IPS-15b (cell line): ENCODE measurements at regions not wholly inside any gene's neighbourhood (a gene's known extent, or its start where the extent isn't known, plus 50 kb on each side); places are given as distances from the start of the nearest gene placed in this dataset.

Experiments used
- H3K27me3 ChIP-seq: one replicate; pipeline ENCODE4 v1.6.1; 2013; ENCODE audit warnings: low read length; ENCODE audit not compliant: control insufficient read depth, insufficient read depth
- H3K36me3 ChIP-seq: one replicate; pipeline ENCODE4 v1.6.1; 2013; ENCODE audit warnings: low read length; ENCODE audit not compliant: control insufficient read depth, insufficient read depth
- H3K4me1 ChIP-seq: one replicate; pipeline ENCODE4 v1.6.1; 2013; ENCODE audit warnings: mild to moderate bottlenecking, low read length; ENCODE audit not compliant: control insufficient read depth, insufficient read depth
- H3K4me3 ChIP-seq: one replicate; pipeline ENCODE4 v1.5.1; 2013; ENCODE audit warnings: low read depth, low read length
- H3K9ac ChIP-seq: one replicate; pipeline ENCODE4 v1.6.1; 2013; ENCODE audit warnings: low read depth, mild to moderate bottlenecking, low read length
- H3K9me3 ChIP-seq: one replicate; pipeline ENCODE4 v1.6.1; 2013; ENCODE audit warnings: mild to moderate bottlenecking, low read length; ENCODE audit not compliant: control insufficient read depth, insufficient read depth

DNA sequence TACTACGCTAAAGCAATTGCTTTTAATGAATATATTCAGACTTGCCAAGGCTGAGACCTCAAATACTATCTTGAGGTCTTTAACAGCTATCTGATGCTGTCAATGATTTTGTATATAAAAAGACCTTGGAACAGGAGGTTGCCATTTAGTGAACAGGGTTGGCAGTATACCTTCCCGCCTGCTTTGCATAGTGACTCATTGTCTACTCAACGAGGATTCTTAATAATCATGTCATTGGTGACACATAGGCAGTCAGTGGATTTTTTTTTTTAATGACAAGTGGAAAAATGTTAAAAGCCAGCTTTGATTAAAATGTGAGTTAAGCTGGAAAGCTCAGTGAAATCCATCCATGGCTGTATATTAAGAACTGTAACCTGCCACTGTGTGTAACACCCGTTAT, 164.0 kb downstream of the ASMT start:
- Histone ChIP-seq H3K4me3 (no peak overlapping the region), H3K36me3 (no peaks in the 10 kb centered on the region), H3K9ac (no peak overlapping the region), H3K9me3 (no peaks in the 10 kb centered on the region), H3K27me3 (no peaks in the 10 kb centered on the region), H3K4me1 (no peaks in the 10 kb centered on the region)

DNA sequence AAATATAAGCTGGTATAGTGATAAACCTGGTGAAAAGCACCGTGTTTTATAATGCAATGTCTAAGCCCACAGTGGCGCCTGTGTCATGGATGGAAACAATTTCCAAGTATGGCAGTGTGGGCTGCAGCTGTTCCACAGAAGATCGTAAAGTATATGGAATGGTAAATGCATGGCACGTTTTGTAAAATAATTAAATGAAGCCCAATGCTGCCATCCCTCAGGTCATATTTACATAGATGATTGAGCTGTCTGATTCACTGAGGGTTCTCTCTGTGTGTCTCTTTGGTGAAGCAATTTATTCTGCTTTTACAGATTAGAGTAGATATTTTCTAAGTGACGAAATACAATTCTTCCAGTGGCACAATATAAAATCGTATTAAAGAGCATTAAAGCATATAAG, 164.8 kb downstream of the ASMT start:
- H3K9ac ChIP-seq, result no peak overlapping the region
- no peak overlapping the region for H3K4me3 ChIP-seq
- no peaks in the 10 kb centered on the region for H3K27me3 ChIP-seq
- no peaks in the 10 kb centered on the region for H3K4me1 ChIP-seq
- no peaks in the 10 kb centered on the region for H3K9me3 ChIP-seq
- H3K36me3 ChIP-seq, result no peaks in the 10 kb centered on the region

DNA sequence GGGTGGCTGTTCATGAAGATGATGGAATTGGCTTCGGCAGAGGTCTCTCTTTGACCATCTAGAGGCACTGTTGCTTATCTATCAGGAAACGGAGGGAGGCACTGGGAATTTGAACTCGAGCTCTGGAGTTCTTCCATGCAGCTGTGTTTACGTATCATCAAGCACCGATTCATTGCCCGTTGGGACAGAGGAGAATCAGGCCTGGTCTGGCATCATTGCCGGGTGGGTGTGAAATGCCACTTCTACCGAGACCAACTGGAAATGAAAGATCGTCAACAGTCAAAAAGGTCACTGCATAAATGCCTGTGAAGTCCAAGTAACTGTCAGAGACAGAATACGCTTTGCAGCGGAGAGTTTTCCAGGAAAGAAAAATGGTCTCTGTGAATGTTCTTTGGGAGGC, 166.9 kb downstream of the ASMT start:
- Histone ChIP-seq H3K9ac (no peak overlapping the region), H3K4me3 (no peak overlapping the region), H3K27me3 (no peaks in the 10 kb centered on the region), H3K36me3 (no peaks in the 10 kb centered on the region), H3K9me3 (no peaks in the 10 kb centered on the region), H3K4me1 (no peaks in the 10 kb centered on the region)

DNA sequence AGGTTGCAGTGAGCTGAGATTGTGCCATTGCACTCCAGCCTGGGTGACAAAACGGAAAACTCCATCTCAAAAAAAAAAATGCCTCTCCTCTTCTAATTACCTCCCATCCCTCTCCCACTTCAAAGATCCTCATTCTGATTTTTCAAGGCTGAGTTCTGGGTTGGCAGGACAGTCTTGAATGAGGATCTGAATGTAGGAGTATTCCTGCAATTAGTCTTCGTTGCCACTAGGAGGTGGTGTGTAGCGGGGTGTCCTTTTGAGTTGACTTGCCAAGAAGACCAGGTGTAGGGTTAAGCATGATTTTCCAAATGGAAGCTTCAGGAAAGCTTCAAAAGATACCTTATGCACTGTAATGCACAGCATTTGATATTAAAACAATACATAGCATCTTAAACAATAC, 169.9 kb downstream of the ASMT start:
- H3K36me3 ChIP-seq, result no peaks in the 10 kb centered on the region
- no peaks in the 10 kb centered on the region for H3K27me3 ChIP-seq
- no peaks in the 10 kb centered on the region for H3K9me3 ChIP-seq
- H3K4me1 ChIP-seq, result no peaks in the 10 kb centered on the region
- no peak overlapping the region for H3K4me3 ChIP-seq
- no peak overlapping the region for H3K9ac ChIP-seq

DNA sequence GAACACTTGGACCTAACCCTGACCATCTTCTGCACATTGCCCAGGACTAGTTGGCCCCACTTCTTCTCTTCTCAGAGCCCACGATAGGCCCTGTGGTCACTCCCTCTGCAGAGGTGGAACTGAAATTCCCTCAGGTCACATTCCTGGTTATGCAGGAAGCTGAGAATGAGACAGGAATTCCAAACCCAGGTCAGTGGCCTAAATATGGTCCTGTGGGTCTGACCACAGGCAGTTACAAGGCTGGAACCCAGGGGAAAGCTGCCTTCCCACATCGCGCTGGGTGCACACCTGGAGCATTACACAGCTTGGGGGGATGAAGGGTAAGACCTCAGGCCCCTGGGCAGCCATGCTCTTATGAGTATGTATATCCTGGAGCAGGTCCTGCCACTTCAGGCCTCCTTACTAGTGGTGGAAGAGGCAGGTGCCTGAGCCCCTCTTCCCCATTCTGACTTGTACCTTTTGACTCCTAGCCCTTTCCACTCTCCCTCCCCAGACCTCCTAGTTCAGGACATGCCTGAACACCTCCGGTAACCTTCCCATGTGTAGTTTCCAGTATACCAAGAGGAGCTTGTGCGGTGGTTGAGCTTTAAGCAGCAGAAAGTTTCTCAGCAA, 173.5 kb downstream of the ASMT start:
- Histone ChIP-seq H3K4me3 (no peak overlapping the region), H3K4me1 (no peaks in the 10 kb centered on the region), H3K9ac (no peak overlapping the region), H3K36me3 (no peaks in the 10 kb centered on the region), H3K9me3 (no peaks in the 10 kb centered on the region), H3K27me3 (no peaks in the 10 kb centered on the region)

DNA sequence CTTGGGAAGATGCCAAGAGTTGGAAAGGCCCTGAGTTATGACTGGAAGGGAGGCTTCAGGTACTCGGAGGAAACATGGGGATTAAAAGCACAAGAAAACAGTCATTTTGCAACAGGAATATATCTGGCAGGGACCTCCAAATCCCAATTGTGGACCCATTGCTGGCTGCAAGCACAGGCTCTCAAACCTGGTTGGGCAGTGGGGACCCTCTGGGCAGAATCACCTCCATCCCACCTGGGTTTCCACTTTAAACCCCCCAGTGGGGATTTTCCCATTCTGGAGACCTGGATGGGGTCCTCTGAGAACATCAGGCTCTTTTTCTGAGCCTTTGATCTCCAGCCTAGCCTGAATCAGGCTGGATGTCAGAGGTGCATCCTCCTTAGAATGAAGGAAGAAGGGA, 177.8 kb downstream of the ASMT start:
- Histone ChIP-seq H3K9me3 (no peaks in the 10 kb centered on the region), H3K36me3 (no peaks in the 10 kb centered on the region), H3K9ac (no peak overlapping the region), H3K4me3 (no peak overlapping the region), H3K27me3 (no peaks in the 10 kb centered on the region), H3K4me1 (no peaks in the 10 kb centered on the region)

DNA sequence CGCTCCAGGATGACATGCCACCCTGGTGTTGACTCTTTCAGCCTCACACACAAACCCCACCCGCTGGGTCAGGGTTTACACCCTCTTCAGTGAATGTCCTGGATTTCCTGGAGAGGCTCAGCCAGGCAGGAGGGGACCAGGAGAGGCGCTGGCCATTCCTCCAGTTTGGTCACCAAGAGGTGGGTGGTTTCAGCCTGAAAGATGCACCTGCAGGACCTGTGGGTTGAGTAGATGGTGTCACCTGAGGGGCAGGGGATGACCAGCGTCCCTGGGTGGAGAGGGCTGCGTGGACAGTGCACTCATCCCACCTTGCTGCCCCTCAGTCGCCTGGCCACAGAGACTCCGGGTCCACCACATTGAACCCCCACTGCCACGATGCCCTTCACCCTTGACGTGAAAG, 179.7 kb downstream of the ASMT start:
- Histone ChIP-seq H3K9me3 (no peaks in the 10 kb centered on the region), H3K4me1 (no peaks in the 10 kb centered on the region), H3K36me3 (no peaks in the 10 kb centered on the region), H3K4me3 (no peak overlapping the region), H3K27me3 (no peaks in the 10 kb centered on the region), H3K9ac (no peak overlapping the region)

DNA sequence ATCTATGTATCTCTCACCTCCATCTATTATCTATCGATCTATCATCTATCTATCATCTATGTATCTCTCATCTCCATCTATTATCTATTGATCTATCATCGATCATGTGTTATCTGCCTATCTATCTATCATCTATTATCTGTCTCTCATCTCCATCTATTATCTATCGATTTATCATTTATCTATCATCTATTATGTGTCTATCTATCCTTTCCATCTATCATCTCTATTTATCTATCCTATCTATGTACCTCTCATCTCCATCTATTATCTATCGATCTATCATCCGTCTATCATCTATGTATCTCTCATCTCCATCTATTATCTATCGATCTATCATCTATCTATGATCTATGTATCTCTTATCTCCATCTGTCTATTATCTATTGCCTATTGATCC, 188.1 kb downstream of the ASMT start:
- Histone ChIP-seq H3K4me1 (peaks cover 4% of the 10 kb centered on the region), H3K36me3 (no peaks in the 10 kb centered on the region), H3K9ac (no peak overlapping the region), H3K4me3 (no peak overlapping the region), H3K27me3 (no peaks in the 10 kb centered on the region), H3K9me3 (no peaks in the 10 kb centered on the region)

DNA sequence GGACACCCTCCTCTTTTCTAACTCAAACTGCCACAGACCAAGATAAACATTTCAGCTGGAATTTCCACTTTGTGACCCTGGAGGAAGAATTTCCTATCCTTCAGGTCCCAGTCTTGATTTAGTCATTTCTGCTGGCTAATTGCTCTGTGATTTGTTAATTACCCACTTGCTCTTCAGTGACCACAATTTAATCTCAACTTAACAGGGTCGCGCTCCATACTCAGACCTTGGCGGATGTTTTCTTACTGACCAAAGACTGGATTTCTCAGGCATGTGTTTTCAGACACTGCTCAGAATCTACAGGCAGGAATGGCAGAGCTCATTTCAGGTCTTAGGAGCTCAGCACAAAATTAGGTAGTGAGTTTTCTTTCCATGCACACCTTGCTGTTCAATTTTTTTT, 188.9 kb downstream of the ASMT start:
- no peaks in the 10 kb centered on the region for H3K27me3 ChIP-seq
- H3K36me3 ChIP-seq, result no peaks in the 10 kb centered on the region
- peaks cover 4% of the 10 kb centered on the region for H3K4me1 ChIP-seq
- H3K9ac ChIP-seq, result no peak overlapping the region
- H3K4me3 ChIP-seq, result no peak overlapping the region
- H3K9me3 ChIP-seq, result no peaks in the 10 kb centered on the region

DNA sequence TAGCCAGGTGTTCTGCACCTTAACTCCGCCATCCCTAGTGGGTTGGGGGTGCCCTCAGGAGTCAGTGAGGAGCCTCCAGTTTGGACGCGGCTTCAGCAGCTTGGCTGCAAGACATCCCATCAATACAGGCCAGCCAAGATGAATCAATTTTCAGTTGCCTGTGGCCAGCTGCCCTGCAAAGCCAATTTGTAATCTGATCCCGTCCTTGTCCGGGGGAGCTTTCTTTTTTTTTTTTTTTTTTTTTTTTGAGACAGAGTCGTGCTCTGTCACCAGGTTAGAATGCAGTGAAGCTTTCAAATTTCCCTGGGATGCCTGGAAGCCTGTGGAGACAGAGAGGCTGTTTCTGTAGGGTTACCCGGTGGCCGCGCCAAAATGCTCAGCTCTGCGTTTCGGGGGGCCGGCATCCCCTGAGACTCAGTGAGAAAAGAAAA, 192.5 kb downstream of the ASMT start:
- Histone ChIP-seq H3K4me3 (peak overlapping the region; percentile 35), H3K9me3 (no peaks in the 10 kb centered on the region), H3K36me3 (no peaks in the 10 kb centered on the region), H3K9ac (no peak overlapping the region), H3K27me3 (no peaks in the 10 kb centered on the region), H3K4me1 (peaks cover 4% of the 10 kb centered on the region)

DNA sequence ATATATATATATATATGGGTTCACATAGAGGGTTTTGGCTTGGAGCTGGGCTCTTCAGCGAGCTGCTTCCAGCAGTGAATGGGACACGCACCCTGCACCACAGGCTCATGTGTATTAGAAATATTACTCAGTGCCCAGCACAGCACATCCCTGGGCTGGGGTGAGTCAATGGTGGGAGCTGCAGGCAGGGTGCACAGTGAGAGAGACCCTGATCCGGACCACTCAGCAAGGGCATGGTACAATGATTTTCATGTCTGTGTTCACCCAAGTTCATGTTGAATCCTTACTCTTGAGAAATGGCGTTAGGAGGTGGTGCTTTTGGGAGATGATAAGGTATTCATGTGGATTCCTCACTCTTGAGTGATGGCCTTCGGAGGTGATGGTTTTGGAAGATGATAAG, 194.7 kb downstream of the ASMT start:
- H3K27me3 ChIP-seq, result no peaks in the 10 kb centered on the region
- H3K4me3 ChIP-seq, result no peak overlapping the region
- H3K4me1 ChIP-seq, result peaks cover 4% of the 10 kb centered on the region
- H3K9me3 ChIP-seq, result no peaks in the 10 kb centered on the region
- H3K9ac ChIP-seq, result no peak overlapping the region
- no peaks in the 10 kb centered on the region for H3K36me3 ChIP-seq

DNA sequence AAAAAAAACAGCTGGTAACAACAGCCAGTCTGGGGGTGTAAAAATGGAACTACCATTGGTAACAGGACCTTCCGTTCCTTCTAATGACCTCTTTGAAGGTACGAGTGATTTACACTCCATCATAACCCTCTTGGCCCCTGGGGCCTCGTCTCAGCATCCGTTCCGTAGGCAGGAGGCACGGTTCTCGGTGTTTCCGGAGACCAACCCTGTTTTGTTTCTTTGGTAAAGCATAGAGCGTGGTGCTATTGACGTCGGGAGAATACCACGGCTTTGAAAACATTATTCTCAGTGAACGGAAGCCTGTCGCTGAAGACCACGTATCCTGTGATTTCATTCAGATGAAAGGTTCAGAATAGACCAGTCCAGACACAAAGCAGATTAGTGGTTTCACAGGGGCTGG, 198.9 kb downstream of the ASMT start:
- Histone ChIP-seq H3K36me3 (no peaks in the 10 kb centered on the region), H3K4me3 (no peak overlapping the region), H3K9me3 (no peaks in the 10 kb centered on the region), H3K4me1 (no peaks in the 10 kb centered on the region), H3K27me3 (no peaks in the 10 kb centered on the region), H3K9ac (no peak overlapping the region)
